CD4-positive, alpha-beta T cell treated with Interferon gamma for 1 hour (primary cell): ENCODE measurements at regions not wholly inside any gene's neighbourhood (a gene's known extent, or its start where the extent isn't known, plus 50 kb on each side); places are given as distances from the start of the nearest gene placed in this dataset.
"Not testable (repeated sequence)": the region's sequence is repeated elsewhere in the genome, so short reads cannot be mapped to it uniquely, and the experiment has no call there.

Experiments
- DNase-seq: peaks from one replicate; pipeline ENCODE4 v3.0.0-alpha.2; 2020

GRCh38 chr10:117601716-117602115 is 59.2 kb downstream of the EMX2 start:
- no peak for DNase-seq

GRCh38 chr10:117603081-117603480 is 60.5 kb downstream of the EMX2 start:
- DNase-seq: no peak

GRCh38 chr10:117603726-117604125 is 61.2 kb downstream of the EMX2 start:
- DNase-seq: no peak

GRCh38 chr10:117609095-117609795 is 66.7 kb downstream of the EMX2 start:
- no peak for DNase-seq

GRCh38 chr10:117609796-117610170 is 67.2 kb downstream of the EMX2 start:
- no peak for DNase-seq

GRCh38 chr10:117610321-117610720 is 67.8 kb downstream of the EMX2 start:
- DNase-seq: no peak

GRCh38 chr10:117612113-117612512 is 69.6 kb downstream of the EMX2 start:
- no peak for DNase-seq

GRCh38 chr10:117615649-117616048 is 73.1 kb downstream of the EMX2 start:
- DNase-seq: no peak

GRCh38 chr10:117616179-117616578 is 73.6 kb downstream of the EMX2 start:
- DNase-seq: no peak

- no peak for DNase-seq
Observed at GRCh38 chr10:117617086-117617485, 74.5 kb downstream of the EMX2 start.

- DNase-seq: no peak
Observed at GRCh38 chr10:117617659-117618058, 75.1 kb downstream of the EMX2 start.

- DNase-seq: no peak
Observed at GRCh38 chr10:117619223-117619622, 76.7 kb downstream of the EMX2 start.

- no peak for DNase-seq
Observed at GRCh38 chr10:117619707-117620405, 77.3 kb downstream of the EMX2 start.

GRCh38 chr10:117621196-117621595 is 78.7 kb downstream of the EMX2 start:
- no peak for DNase-seq

GRCh38 chr10:117621795-117622420 is 79.4 kb downstream of the EMX2 start:
- DNase-seq: no peak

- DNase-seq: no peak
Observed at GRCh38 chr10:117622471-117623184, 80.1 kb downstream of the EMX2 start.

GRCh38 chr10:117626228-117626627 is 83.7 kb downstream of the EMX2 start:
- DNase-seq: no peak

- DNase-seq: no peak
Observed at GRCh38 chr10:117627561-117627960, 85.0 kb downstream of the EMX2 start.

- DNase-seq: not testable (repeated sequence)
Observed at GRCh38 chr10:117629717-117630116, 87.2 kb downstream of the EMX2 start.

- no peak for DNase-seq
Observed at GRCh38 chr10:117631276-117632145, 89.0 kb downstream of the EMX2 start.

- DNase-seq: no peak
Observed at GRCh38 chr10:117632406-117632805, 89.9 kb downstream of the EMX2 start.

- DNase-seq: no peak
Observed at GRCh38 chr10:117635826-117636225, 93.3 kb downstream of the EMX2 start.

- DNase-seq: no peak
Observed at GRCh38 chr10:117638200-117638599, 95.7 kb downstream of the EMX2 start.
